Bronchial epithelial cell (primary cell): ENCODE measurements at regions not wholly inside any gene's neighbourhood (a gene's known extent, or its start where the extent isn't known, plus 50 kb on each side); places are given as distances from the start of the nearest gene placed in this dataset.
A peak's percentile ranks its signal among the peaks of the same experiment; 100 is the strongest.

Experiments
- DNase-seq: peaks from one replicate; pipeline ENCODE4 v3.0.0-alpha.2; 2010; ENCODE audit warnings: low read depth
- FAIRE-seq: peaks from 2 replicates; lab custom pipeline; 2011; peaks lifted over from hg19 to GRCh38; lab: Jason Lieb, UNC
- H3K27me3 ChIP-seq: 2 replicates; pipeline ENCODE4 v1.5.1; 2011; ENCODE audit warnings: low read length; ENCODE audit not compliant: control insufficient read depth, insufficient read depth
- H3K36me3 ChIP-seq: 2 replicates; pipeline ENCODE4 v1.5.1; 2011; ENCODE audit warnings: low read length; ENCODE audit not compliant: control insufficient read depth, insufficient read depth
- H3K4me3 ChIP-seq: 2 replicates; pipeline ENCODE4 v1.5.1; 2011; ENCODE audit warnings: mild to moderate bottlenecking, low read depth, low read length, control low read depth
- CTCF ChIP-seq: IDR thresholded peaks from 2 replicates; pipeline ENCODE4 v1.5.1; 2011; ENCODE audit warnings: mild to moderate bottlenecking, moderate library complexity, low read length, control low read depth, inconsistent platforms; ENCODE audit not compliant: insufficient read depth, severe bottlenecking

- Histone ChIP-seq H3K4me3 (no peak overlapping the region), H3K27me3 (no peaks in the 10 kb centered on the region), H3K36me3 (no peaks in the 10 kb centered on the region)
- no peak for TF ChIP-seq CTCF
- DNase-seq (no peak), FAIRE-seq (no peak)
These were observed 79.0 kb upstream of the VSTM5 start for GRCh38 chr11:93929407-93929806.

GRCh38 chr11:93933230-93933629 is 82.8 kb upstream of the VSTM5 start:
- FAIRE-seq (no peak), DNase-seq (no peak)
- Histone ChIP-seq H3K36me3 (no peaks in the 10 kb centered on the region), H3K27me3 (no peaks in the 10 kb centered on the region), H3K4me3 (no peak overlapping the region)
- TF ChIP-seq CTCF = no peak

- DNase-seq (no peak), FAIRE-seq (no peak)
- H3K36me3 ChIP-seq = no peaks in the 10 kb centered on the region
- H3K4me3 ChIP-seq = no peak overlapping the region
- TF ChIP-seq CTCF = no peak
- no peaks in the 10 kb centered on the region for H3K27me3 ChIP-seq
These were observed 85.3 kb upstream of the HEPHL1 start for GRCh38 chr11:93935826-93936225.

GRCh38 chr11:93936460-93936859 is 84.7 kb upstream of the HEPHL1 start:
- no peak for DNase-seq
- no peaks in the 10 kb centered on the region for H3K36me3 ChIP-seq
- no peak overlapping the region for H3K4me3 ChIP-seq
- H3K27me3 ChIP-seq = no peaks in the 10 kb centered on the region
- peak; percentile 18 for FAIRE-seq
- no peak for TF ChIP-seq CTCF

GRCh38 chr11:93939084-93939760 is 81.9 kb upstream of the HEPHL1 start:
- peak; percentile 98 for DNase-seq
- no peak for TF ChIP-seq CTCF

GRCh38 chr11:93940395-93940794 is 80.8 kb upstream of the HEPHL1 start:
- Histone ChIP-seq H3K36me3 (no peaks in the 10 kb centered on the region), H3K4me3 (no peak overlapping the region), H3K27me3 (no peaks in the 10 kb centered on the region)
- FAIRE-seq (no peak), DNase-seq (no peak)
- TF ChIP-seq CTCF = no peak

More at GRCh38 chr11:93939084-93939760, 81.9 kb upstream of the HEPHL1 start:
- FAIRE-seq = peak; percentile 36
- Histone ChIP-seq H3K4me3 (no peak overlapping the region), H3K27me3 (no peaks in the 10 kb centered on the region), H3K36me3 (no peaks in the 10 kb centered on the region)
